HUES64 (cell line): ENCODE measurements at regions not wholly inside any gene's neighbourhood (a gene's known extent, or its start where the extent isn't known, plus 50 kb on each side); places are given as distances from the start of the nearest gene placed in this dataset.
"Not testable (repeated sequence)": the region's sequence is repeated elsewhere in the genome, so short reads cannot be mapped to it uniquely, and the experiment has no call there.

Experiments used
- H3K27ac ChIP-seq: 2 replicates; pipeline ENCODE4 v1.7.0; 2013; ENCODE audit warnings: low read depth, low read length, inconsistent platforms
- H3K27me3 ChIP-seq: 2 replicates; pipeline ENCODE4 v1.6.1; 2013; ENCODE audit warnings: mild to moderate bottlenecking, low read length; ENCODE audit not compliant: insufficient read depth
- H3K36me3 ChIP-seq: 2 replicates; pipeline ENCODE4 v1.6.1; 2013; ENCODE audit warnings: mild to moderate bottlenecking, low read length; ENCODE audit not compliant: insufficient read depth
- H3K4me1 ChIP-seq: 2 replicates; pipeline ENCODE4 v1.6.1; 2013; ENCODE audit warnings: mild to moderate bottlenecking, low read length, moderate library complexity; ENCODE audit not compliant: insufficient read depth
- H3K4me3 ChIP-seq: 2 replicates; pipeline ENCODE4 v1.5.1; 2013; ENCODE audit warnings: mild to moderate bottlenecking, low read length, moderate library complexity
- H3K9ac ChIP-seq: 2 replicates; pipeline ENCODE4 v1.6.1; 2013; ENCODE audit warnings: mild to moderate bottlenecking, low read depth, low read length
- H3K9me3 ChIP-seq: 2 replicates; pipeline ENCODE4 v1.6.1; 2013; ENCODE audit warnings: low read depth, low read length; ENCODE audit not compliant: insufficient read depth
- whole genome bisulfite sequencing: fragments of 150-250, 120-280 bp; methylation state at CpG from one replicate; pipeline ENCODE4 v1.1.7; 2013; ENCODE audit warnings: missing lambda C conversion rate; 5-methylcytosine and 5-hydroxymethylcytosine counted together

- Histone ChIP-seq H3K9ac (no peak overlapping the region), H3K9me3 (no peaks in the 10 kb centered on the region), H3K36me3 (no peaks in the 10 kb centered on the region), H3K27me3 (no peaks in the 10 kb centered on the region), H3K27ac (no peak overlapping the region), H3K4me1 (no peaks in the 10 kb centered on the region), H3K4me3 (no peak overlapping the region)
- WGBS, result 90% methylated on average over 3 of the region's 3 CpGs
Measured at GRCh38 chr15:67937153-67937761, 97.4 kb upstream of the RNU6-1 start.

GRCh38 chr15:67939179-67939578, 99.3 kb upstream of the RNU6-1 start:
- not testable (repeated sequence) for H3K36me3 ChIP-seq

GRCh38 chr15:67939588-67940323, 99.9 kb upstream of the RNU6-1 start:
- H3K9ac ChIP-seq, H3K4me3 ChIP-seq, H3K9me3 ChIP-seq, H3K27ac ChIP-seq, H3K4me1 ChIP-seq, H3K36me3 ChIP-seq, H3K27me3 ChIP-seq: not testable (repeated sequence)
- WGBS, result 61% methylated on average over 3 of the region's 5 CpGs

More at GRCh38 chr15:67939179-67939578, 99.3 kb upstream of the RNU6-1 start:
- H3K9ac ChIP-seq, H3K4me3 ChIP-seq, H3K4me1 ChIP-seq, H3K27me3 ChIP-seq, H3K27ac ChIP-seq, H3K9me3 ChIP-seq: not testable (repeated sequence)
- no CpG with 5 or more reads among the region's 5 CpGs for WGBS

GRCh38 chr15:67940324-67940719, 100.5 kb upstream of the RNU6-1 start:
- Histone ChIP-seq H3K9ac (no peak overlapping the region), H3K4me3 (no peak overlapping the region), H3K27ac (no peak overlapping the region), H3K36me3 (no peaks in the 10 kb centered on the region), H3K27me3 (no peaks in the 10 kb centered on the region), H3K9me3 (no peaks in the 10 kb centered on the region), H3K4me1 (0 out of 2 replicates have a peak, but pooled peaks cover under 1% of the 10 kb centered on the region)
- WGBS, result 94% methylated on average over 1 of the region's 1 CpG

- Histone ChIP-seq H3K9ac (no peak overlapping the region), H3K4me3 (no peak overlapping the region)
- WGBS, result 71% methylated on average over 3 of the region's 3 CpGs
Measured at GRCh38 chr15:67941648-67942310, 101.9 kb upstream of the RNU6-1 start.

GRCh38 chr15:67943475-67943874, 103.6 kb upstream of the RNU6-1 start:
- Histone ChIP-seq H3K27me3 (no peaks in the 10 kb centered on the region), H3K9ac (no peak overlapping the region), H3K4me1 (peaks cover 19% of the 10 kb centered on the region), H3K36me3 (no peaks in the 10 kb centered on the region), H3K9me3 (no peaks in the 10 kb centered on the region), H3K4me3 (no peak overlapping the region), H3K27ac (no peak overlapping the region)
- 54% methylated on average over 2 of the region's 2 CpGs for WGBS

More at GRCh38 chr15:67941648-67942310, 101.9 kb upstream of the RNU6-1 start:
- Histone ChIP-seq H3K4me1 (peaks cover 13% of the 10 kb centered on the region), H3K9me3 (no peaks in the 10 kb centered on the region), H3K27ac (no peak overlapping the region), H3K27me3 (no peaks in the 10 kb centered on the region), H3K36me3 (no peaks in the 10 kb centered on the region)

- WGBS, result 91% methylated on average over 10 of the region's 10 CpGs
Measured at GRCh38 chr15:67944010-67944641, 104.3 kb upstream of the RNU6-1 start.

GRCh38 chr15:67945131-67945530, 105.3 kb upstream of the RNU6-1 start:
- Histone ChIP-seq H3K9me3 (no peaks in the 10 kb centered on the region), H3K4me1 (peaks cover 19% of the 10 kb centered on the region), H3K9ac (no peak overlapping the region), H3K27me3 (no peaks in the 10 kb centered on the region), H3K27ac (no peak overlapping the region), H3K4me3 (no peak overlapping the region), H3K36me3 (no peaks in the 10 kb centered on the region)
- WGBS, result 94% methylated on average over 2 of the region's 2 CpGs

More at GRCh38 chr15:67944010-67944641, 104.3 kb upstream of the RNU6-1 start:
- Histone ChIP-seq H3K4me3 (no peak overlapping the region), H3K27ac (no peak overlapping the region), H3K27me3 (no peaks in the 10 kb centered on the region), H3K36me3 (no peaks in the 10 kb centered on the region), H3K4me1 (peaks cover 19% of the 10 kb centered on the region), H3K9ac (no peak overlapping the region), H3K9me3 (no peaks in the 10 kb centered on the region)

GRCh38 chr15:67945951-67946700, 106.3 kb upstream of the RNU6-1 start:
- peaks cover 19% of the 10 kb centered on the region for H3K4me1 ChIP-seq
- H3K9ac ChIP-seq, result peak overlapping the region; percentile 19
- H3K36me3 ChIP-seq, result no peaks in the 10 kb centered on the region
- no peak overlapping the region; the same call in 1 of the 2 replicates for H3K4me3 ChIP-seq
- 27% methylated on average over 6 of the region's 6 CpGs for WGBS
- H3K27ac ChIP-seq, result peak overlapping the region; percentile 80
- no peaks in the 10 kb centered on the region for H3K27me3 ChIP-seq
- no peaks in the 10 kb centered on the region for H3K9me3 ChIP-seq

- Histone ChIP-seq H3K27ac (peak overlapping the region; percentile 80), H3K9me3 (no peaks in the 10 kb centered on the region), H3K27me3 (no peaks in the 10 kb centered on the region), H3K36me3 (no peaks in the 10 kb centered on the region), H3K4me1 (peaks cover 19% of the 10 kb centered on the region), H3K9ac (peak overlapping the region; percentile 19; the same call in 1 of the 2 replicates), H3K4me3 (no peak overlapping the region)
- WGBS, result 60% methylated on average over 3 of the region's 4 CpGs
Measured at GRCh38 chr15:67946701-67947100, 106.9 kb upstream of the RNU6-1 start.
